AG08396 (cell line): ENCODE measurements at regions not wholly inside any gene's neighbourhood (a gene's known extent, or its start where the extent isn't known, plus 50 kb on each side); places are given as distances from the start of the nearest gene placed in this dataset.
"Not testable (repeated sequence)": the region's sequence is repeated elsewhere in the genome, so short reads cannot be mapped to it uniquely, and the experiment has no call there.

Experiments
- DNase-seq: peaks from one replicate; pipeline ENCODE4 v3.0.0; 2012; ENCODE audit warnings: low spot score, mixed read lengths

GRCh38 chr1:37162059-37162458 lies 127.7 kb upstream of the GRIK3 start:
- no peak for DNase-seq

- DNase-seq, result no peak
These were observed 131.7 kb upstream of the GRIK3 start for GRCh38 chr1:37166005-37166404.

DNA sequence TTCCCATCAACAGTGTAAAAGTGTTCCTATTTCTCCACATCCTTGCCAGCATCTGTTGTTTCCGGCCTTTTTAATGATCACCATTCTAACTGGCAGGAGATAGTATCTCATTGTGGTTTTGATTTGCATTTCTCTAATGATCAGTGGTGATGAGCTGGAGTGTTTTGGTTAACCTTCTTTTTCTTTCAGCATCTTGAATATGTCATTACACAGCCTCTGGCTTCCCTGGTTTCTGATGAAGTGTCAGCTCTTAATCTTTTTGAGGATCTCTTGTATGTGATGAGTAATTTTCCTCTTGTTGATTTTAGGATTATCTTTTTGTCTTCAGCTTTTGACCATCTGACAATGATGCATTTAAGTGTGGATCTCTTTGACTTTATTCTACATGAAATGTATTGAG lies 133.2 kb upstream of the GRIK3 start:
- no peak for DNase-seq

DNA sequence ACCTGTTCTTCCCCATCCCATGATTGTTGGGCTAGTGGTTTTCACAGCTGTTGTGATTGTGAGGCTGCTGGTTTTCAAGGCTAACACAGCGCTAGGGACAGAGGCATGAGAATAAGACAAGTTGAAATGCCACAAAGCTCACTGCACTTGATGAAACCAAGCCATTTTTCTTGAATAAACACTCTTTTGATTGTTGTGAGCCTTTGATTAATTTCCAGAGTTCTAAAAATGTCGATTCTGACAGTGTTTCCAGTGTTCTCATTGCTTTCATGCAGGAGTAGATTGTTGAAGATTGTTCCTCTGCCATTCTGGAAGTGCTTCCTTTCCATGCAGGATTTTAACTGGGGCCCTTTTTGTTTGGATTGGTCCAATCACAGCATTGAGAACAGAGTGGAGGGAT lies 134.9 kb upstream of the GRIK3 start:
- no peak for DNase-seq

- no peak for DNase-seq
These were observed 135.5 kb upstream of the GRIK3 start for GRCh38 chr1:37169743-37170275.

GRCh38 chr1:37171691-37172090 lies 137.4 kb upstream of the GRIK3 start:
- DNase-seq, result no peak

GRCh38 chr1:37174341-37174740 lies 140.0 kb upstream of the GRIK3 start:
- no peak for DNase-seq

- no peak for DNase-seq
These were observed 140.6 kb upstream of the GRIK3 start for GRCh38 chr1:37174876-37175275.

GRCh38 chr1:37175666-37176215 lies 141.4 kb upstream of the GRIK3 start:
- no peak for DNase-seq

DNA sequence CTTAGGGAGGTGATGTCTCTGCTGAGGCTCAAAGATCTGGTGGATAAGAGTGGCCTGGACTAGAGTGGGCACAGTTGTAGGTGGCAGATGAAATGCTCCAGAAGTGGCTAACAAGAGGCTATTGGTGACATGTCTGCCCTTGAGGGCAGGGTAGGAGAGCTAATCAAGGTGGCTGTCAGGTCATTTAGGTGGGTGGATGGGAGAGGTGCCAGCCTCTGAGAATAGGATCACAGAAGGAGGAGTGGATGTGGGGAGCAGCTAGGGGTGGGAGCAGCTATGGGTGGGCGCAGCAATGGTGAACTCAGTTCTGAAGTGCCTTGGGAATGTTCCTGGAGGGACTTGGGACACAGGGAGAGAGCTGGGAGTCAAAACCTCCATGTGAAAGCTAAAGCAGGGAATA lies 142.0 kb upstream of the GRIK3 start:
- no peak for DNase-seq

DNA sequence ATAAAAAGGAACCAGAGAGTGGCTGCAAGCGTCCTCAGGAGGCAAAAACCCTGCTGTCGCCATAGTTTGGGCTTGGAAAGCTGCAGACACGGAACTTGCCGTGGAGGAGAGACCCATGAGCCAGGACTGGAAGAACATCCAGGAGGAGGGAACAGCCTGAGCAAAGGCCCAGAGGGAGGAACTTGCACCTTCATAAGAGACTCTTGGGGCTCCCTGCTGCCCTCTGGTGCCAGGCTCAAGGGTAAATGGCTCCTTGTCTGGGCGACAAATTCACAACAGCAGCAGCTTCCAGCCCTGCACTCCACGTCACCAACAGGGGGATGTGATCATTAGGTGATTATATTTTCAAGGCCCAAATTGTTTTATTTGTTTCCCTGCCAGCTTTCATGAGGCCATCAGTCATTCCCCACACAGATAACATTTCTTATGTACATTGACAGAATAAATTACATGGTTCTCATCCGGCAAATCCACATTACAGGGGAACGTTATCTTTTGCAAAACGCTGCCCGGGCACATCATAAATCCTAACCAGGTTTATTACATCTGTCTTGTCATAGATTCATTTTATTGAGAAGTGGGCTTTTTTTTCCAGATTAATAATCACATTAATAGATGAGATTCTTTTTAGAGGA lies 143.0 kb upstream of the GRIK3 start:
- no peak for DNase-seq

GRCh38 chr1:37181425-37181824 lies 147.1 kb upstream of the GRIK3 start:
- DNase-seq, result no peak

GRCh38 chr1:37184789-37185188 lies 150.5 kb upstream of the GRIK3 start:
- DNase-seq, result no peak

DNA sequence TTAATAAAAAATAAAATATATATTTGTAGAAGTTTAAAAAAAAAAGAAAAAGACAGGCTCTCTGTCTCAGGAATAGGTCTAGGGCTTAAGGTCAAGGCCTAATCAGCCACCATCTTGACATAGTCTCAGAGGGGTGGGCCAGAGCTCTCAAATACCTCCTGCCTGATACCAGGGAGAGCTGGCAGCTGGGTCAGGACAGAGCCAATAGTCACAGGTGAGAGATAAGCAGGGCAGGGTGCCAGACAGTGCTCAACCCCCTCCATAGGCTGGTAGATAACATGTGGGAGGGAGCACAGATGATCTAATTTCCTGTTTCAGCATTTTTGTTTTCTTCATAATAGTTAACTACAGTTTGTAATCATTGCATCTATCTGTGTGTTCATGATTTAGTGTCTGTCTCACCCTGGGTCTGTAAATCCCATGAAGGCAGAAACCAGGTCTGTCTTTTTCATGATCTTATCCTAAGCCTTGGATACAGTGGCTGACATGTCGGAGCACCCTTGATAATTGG lies 152.0 kb upstream of the GRIK3 start:
- no peak for DNase-seq

DNA sequence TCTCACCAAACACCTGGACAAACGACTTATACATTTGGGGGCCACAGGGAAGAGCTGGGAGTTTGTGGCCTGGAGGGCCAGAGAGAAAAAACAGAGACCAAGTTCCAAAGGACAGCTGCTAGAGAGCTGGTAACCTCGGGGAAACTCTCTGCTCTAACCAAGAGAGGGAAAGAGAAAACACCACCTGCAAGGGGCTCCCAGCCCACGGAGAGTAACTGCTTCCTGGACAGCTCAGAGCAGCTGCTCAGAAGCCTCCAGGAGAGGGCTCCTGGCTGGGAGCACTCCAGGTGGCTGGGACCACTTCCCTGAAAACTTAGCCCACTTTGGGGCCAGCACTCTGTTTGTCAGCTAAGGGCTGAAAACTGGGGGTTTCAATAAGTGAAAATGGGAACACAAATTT lies 154.8 kb upstream of the GRIK3 start:
- DNase-seq, result no peak

- no peak for DNase-seq
These were observed 163.1 kb upstream of the GRIK3 start for GRCh38 chr1:37197411-37197810.

- not testable (repeated sequence) for DNase-seq
These were observed 180.0 kb upstream of the GRIK3 start for GRCh38 chr1:37214305-37214704.

GRCh38 chr1:37233606-37234005 lies 199.3 kb upstream of the GRIK3 start:
- DNase-seq, result no peak

GRCh38 chr1:37234941-37235418 lies 200.7 kb upstream of the GRIK3 start:
- DNase-seq, result no peak

DNA sequence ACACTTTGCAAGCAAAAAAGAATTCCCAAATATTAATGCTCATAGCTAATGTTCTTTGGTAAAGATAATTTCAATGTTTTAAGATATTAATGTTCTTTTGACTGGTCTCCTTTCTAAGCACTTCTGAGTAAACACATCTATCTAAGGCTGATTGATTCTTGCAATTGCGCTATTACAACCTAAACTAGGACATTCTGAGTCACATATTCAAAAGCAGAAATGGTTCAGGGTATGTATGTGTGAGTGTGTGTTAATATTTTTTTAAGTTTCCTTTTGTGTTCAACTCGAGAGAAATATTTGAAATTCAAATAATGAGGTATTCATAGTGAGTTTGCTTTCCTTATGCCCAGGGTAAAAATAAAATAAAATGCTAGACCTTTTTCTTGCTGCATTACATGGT lies 203.6 kb upstream of the GRIK3 start:
- no peak for DNase-seq

GRCh38 chr1:37238364-37239224 lies 204.3 kb upstream of the GRIK3 start:
- no peak for DNase-seq

GRCh38 chr1:37239225-37239740 lies 205.0 kb upstream of the GRIK3 start:
- DNase-seq, result no peak

DNA sequence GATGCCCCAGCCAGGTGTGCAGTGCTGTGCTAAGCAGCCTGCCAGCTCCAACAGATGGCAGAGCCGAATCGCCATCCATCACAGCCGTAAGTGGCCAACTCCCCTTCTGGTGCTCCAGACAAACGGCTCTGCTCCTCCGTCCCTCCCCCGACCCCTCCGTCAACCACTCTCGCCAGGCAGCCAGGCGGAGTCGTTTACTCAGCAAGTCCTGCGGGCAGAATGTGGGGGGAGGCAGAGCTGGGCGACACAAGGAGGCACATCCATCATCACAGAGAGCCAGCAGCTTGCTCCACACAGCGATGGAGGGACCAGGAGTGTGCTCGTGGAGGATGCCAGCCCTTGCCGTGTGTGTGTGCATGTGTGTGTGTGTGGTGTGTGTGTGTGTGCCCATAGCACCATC lies 206.6 kb upstream of the GRIK3 start:
- no peak for DNase-seq
